Naive B cell (primary cell): ENCODE measurements at regions not wholly inside any gene's neighbourhood (a gene's known extent, or its start where the extent isn't known, plus 50 kb on each side); places are given as distances from the start of the nearest gene placed in this dataset.

Experiments used
- ATAC-seq, 2 donors: fragments of 150-1000 bp; cut with Tn5 transposase; 2 replicates each; pipeline ENCODE4 v1.10.0; 2021; ENCODE audit warnings: low read depth in 2 of 2, mild to moderate bottlenecking in 2 of 2, moderate library complexity in 2 of 2
- DNase-seq: peaks from one replicate; pipeline ENCODE4 v3.0.0; 2022
- H3K27ac Mint-ChIP-seq, 6 donors: one replicate each; pipeline ENCODE4 v1.8.0; 2020 to 2022; ENCODE audit warnings: mild to moderate bottlenecking in 6 of 6, mixed read lengths in 6 of 6, moderate library complexity in 5 of 6, inconsistent platforms in 2 of 6
- H3K27me3 Mint-ChIP-seq, 3 donors: one replicate each; pipeline ENCODE4 v1.8.0; 2021 to 2022; ENCODE audit warnings: mixed read lengths in 3 of 3, mild to moderate bottlenecking in 1 of 3
- H3K36me3 Mint-ChIP-seq, 2 donors: one replicate each; pipeline ENCODE4 v1.8.0; 2020 to 2022; ENCODE audit warnings: mixed read lengths in 2 of 2, inconsistent platforms in 1 of 2, mild to moderate bottlenecking in 1 of 2
- H3K4me1 Mint-ChIP-seq, 3 donors: one replicate each; pipeline ENCODE4 v1.8.0; 2020 to 2022; ENCODE audit warnings: mixed read lengths in 3 of 3, inconsistent platforms in 1 of 3, mild to moderate bottlenecking in 1 of 3, moderate library complexity in 1 of 3
- H3K4me3 Mint-ChIP-seq, 8 donors: one replicate each; pipeline ENCODE4 v1.8.0; 2020 to 2022; ENCODE audit warnings: mild to moderate bottlenecking in 8 of 8, mixed read lengths in 8 of 8, moderate library complexity in 8 of 8, inconsistent platforms in 2 of 8
- H3K9me3 Mint-ChIP-seq, 7 donors: one replicate each; pipeline ENCODE4 v1.8.0; 2020 to 2022; ENCODE audit warnings: mixed read lengths in 7 of 7, mild to moderate bottlenecking in 5 of 7, inconsistent platforms in 2 of 7, moderate library complexity in 1 of 7

DNA sequence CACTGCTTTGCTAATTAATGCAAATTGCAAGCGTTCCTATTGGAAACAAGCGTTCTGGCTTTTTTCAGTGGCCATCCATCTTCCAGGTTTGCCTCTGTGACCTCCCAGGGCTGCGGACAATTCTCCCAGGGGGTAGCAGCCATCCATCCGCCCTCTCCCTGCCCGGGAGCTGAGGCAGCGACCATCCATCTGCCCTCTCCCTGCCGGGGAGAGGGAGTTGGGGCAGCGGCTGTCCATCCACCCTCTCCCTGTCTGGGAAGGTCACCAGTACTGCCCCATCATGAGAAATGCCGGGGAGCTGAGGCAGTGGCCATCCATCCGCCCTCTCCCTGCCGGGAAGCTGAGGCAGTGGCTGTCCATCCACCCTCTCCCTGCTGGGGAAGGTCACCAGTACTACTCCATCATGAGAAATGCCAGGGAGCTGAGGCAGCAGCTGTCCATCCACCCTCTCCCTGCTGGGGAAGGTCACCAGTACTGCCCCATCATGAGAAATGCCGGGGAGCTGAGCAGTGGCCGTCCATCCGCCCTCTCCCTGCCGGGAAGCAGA lies 394.7 kb downstream of the BRD1 start:
- ATAC-seq (no peak), DNase-seq (no peak)
- peaks cover 0 to 11% of the 10 kb centered on the region in 2 donors for H3K36me3 Mint-ChIP-seq
- H3K4me3 Mint-ChIP-seq = no peak overlapping the region
- no peak overlapping the region for H3K27ac Mint-ChIP-seq
- H3K9me3 Mint-ChIP-seq = peaks cover 0 to 13% (median 3%) of the 10 kb centered on the region in 7 donors
- peaks cover 0 to 4% (median 2%) of the 10 kb centered on the region in 3 donors for H3K27me3 Mint-ChIP-seq
- peaks cover 0 to 2% (median 0%) of the 10 kb centered on the region in 3 donors for H3K4me1 Mint-ChIP-seq

DNA sequence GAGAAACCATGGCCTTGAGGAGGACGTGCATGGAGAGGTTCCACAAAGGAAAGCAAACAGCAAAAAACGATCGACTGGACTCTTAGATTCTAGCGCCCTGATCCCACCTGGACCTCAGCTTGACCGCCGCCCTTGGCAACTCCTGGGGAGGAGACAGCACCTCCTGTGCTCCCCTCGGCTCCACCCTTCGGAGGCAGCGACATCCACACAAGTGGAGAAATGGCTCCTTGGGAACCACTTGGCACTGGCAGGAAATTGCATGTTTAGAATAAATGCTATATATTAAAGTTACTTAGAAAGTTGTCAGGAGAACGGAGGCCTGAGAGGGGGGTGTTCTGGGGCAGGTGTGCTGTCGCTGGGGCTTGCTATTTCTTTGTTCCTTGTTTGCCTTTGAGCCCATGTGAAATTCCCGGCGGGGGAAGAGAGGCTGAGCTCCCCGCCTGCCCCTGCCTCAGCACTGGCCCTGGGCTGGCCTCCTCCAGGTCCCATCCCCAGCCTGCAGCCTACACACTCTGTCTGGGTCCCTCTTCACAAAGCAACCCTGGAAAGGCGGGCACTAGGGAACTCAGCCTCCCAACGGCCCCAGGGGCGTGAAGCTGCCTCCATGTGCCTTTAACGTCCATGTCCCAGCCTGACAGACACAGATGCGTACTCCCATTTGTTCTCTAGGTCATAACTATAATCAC lies 395.3 kb downstream of the BRD1 start:
- Mint-ChIP-seq H3K4me1 (peaks cover 0 to 4% (median 0%) of the 10 kb centered on the region in 3 donors), H3K4me3 (no peak overlapping the region), H3K27me3 (peaks cover 0 to 8% (median 4%) of the 10 kb centered on the region in 3 donors), H3K27ac (no peak overlapping the region), H3K36me3 (peaks cover 0 to 11% of the 10 kb centered on the region in 2 donors), H3K9me3 (peaks cover 0 to 13% (median 3%) of the 10 kb centered on the region in 7 donors)
- ATAC-seq (no peak), DNase-seq (no peak)

DNA sequence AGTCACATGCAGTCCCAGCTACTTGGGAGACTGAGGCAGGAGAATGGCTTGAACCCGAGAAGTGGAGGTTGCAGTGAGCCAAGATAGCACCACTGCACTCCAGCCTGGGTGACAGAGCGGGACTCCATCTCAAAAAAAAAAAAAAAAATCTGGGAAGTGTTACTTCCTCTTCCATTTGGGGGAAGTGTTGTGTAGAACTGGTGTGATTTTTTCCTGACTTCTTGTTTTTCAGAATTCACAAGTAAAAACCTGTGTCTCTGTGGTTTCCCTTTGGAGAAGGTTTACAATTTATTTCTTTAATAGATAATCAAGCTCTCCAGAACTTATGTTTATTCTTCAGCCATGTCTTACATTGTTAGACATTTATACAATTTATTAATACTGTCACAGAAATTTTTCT lies 396.1 kb downstream of the BRD1 start:
- DNase-seq (no peak), ATAC-seq (no peak)
- H3K27ac Mint-ChIP-seq = no peak overlapping the region
- peaks cover 0 to 4% (median 0%) of the 10 kb centered on the region in 3 donors for H3K4me1 Mint-ChIP-seq
- peaks cover 0 to 3% of the 10 kb centered on the region in 2 donors for H3K36me3 Mint-ChIP-seq
- H3K9me3 Mint-ChIP-seq = peaks cover 0 to 13% (median 3%) of the 10 kb centered on the region in 7 donors
- H3K4me3 Mint-ChIP-seq = no peak overlapping the region
- H3K27me3 Mint-ChIP-seq = peaks cover 0 to 8% (median 0%) of the 10 kb centered on the region in 3 donors

DNA sequence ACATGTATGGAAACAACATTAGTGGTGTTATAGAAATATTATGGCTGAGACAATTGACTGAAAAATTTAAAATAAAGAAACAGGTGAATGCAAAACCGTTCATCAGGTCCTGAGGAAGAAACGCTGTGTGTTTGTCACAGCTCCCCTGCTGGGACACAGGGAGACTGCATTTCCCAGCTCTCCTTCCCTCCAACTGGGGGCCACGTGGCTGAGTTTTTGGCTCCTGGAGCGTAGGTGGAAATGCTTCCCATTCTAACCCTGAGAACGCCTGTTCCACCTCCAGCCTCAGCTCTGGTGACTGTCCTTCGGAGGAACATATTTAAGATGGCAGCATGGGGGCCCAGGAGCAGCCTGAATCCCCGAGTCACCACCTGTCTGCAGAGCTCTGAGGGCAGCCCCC lies 398.6 kb downstream of the BRD1 start:
- ATAC-seq (no peak), DNase-seq (no peak)
- H3K9me3 Mint-ChIP-seq = peaks cover 0 to under 1% (median 0%) of the 10 kb centered on the region in 7 donors
- H3K4me1 Mint-ChIP-seq = peaks cover 0 to 4% (median 0%) of the 10 kb centered on the region in 3 donors
- no peak overlapping the region for H3K4me3 Mint-ChIP-seq
- H3K36me3 Mint-ChIP-seq = no peaks in the 10 kb centered on the region
- H3K27me3 Mint-ChIP-seq = peaks cover 0 to 8% (median 0%) of the 10 kb centered on the region in 3 donors
- no peak overlapping the region for H3K27ac Mint-ChIP-seq

DNA sequence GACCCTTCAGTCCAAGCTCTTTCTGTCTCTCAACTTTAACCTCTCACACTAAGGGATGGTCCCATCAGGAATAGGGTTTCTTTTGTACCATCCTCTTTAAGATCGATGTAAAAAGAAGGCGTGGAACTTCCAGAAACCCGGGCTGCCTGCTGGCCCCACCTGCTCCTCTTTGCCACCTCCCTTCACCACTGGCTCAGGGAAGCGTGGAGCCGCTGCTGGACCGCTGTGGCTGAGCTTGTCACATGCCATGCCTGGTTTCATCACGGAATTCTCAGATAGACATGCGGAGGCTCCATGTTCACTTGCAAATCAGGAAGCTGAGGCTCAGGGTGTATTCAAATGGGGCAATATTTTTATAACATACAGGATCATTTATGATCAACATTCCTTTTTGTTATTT lies 399.7 kb downstream of the BRD1 start:
- no peak for ATAC-seq
- no peak overlapping the region for H3K27ac Mint-ChIP-seq
- no peak overlapping the region for H3K4me3 Mint-ChIP-seq

DNA sequence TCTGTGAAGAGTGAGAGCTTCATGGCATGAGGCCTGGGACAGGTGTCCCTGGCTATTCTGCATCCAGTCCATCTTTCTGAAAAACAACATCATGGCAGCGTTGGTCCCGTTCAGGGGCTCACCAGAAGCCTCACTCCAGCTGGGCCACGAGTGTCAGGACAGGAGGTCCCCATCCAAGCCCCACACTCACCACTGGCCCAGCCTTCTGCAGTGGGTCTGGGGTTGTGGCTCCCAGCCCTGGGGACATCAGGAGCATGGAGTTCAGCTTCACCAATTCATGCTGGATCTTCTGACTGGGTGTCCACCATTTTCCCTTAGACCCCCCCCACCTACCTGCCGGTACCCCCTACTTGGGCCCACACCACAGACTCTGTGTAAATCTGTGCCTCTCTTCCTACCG lies 400.3 kb downstream of the BRD1 start:
- Mint-ChIP-seq H3K9me3 (peaks cover 0 to 3% (median 0%) of the 10 kb centered on the region in 7 donors), H3K4me3 (no peak overlapping the region), H3K36me3 (no peaks in the 10 kb centered on the region), H3K4me1 (peaks cover 0 to 4% (median 0%) of the 10 kb centered on the region in 3 donors), H3K27me3 (peaks cover 0 to 8% (median 0%) of the 10 kb centered on the region in 3 donors), H3K27ac (peak overlapping the region in 1 of 6 donors; percentile 33)
- ATAC-seq (no peak), DNase-seq (no peak)

More for the DNA sequence above, 399.7 kb downstream of the BRD1 start:
- Mint-ChIP-seq H3K4me1 (peaks cover 0 to 4% (median 0%) of the 10 kb centered on the region in 3 donors), H3K36me3 (no peaks in the 10 kb centered on the region), H3K27me3 (peaks cover 0 to 8% (median 0%) of the 10 kb centered on the region in 3 donors), H3K9me3 (no peaks in the 10 kb centered on the region)
- no peak for DNase-seq

DNA sequence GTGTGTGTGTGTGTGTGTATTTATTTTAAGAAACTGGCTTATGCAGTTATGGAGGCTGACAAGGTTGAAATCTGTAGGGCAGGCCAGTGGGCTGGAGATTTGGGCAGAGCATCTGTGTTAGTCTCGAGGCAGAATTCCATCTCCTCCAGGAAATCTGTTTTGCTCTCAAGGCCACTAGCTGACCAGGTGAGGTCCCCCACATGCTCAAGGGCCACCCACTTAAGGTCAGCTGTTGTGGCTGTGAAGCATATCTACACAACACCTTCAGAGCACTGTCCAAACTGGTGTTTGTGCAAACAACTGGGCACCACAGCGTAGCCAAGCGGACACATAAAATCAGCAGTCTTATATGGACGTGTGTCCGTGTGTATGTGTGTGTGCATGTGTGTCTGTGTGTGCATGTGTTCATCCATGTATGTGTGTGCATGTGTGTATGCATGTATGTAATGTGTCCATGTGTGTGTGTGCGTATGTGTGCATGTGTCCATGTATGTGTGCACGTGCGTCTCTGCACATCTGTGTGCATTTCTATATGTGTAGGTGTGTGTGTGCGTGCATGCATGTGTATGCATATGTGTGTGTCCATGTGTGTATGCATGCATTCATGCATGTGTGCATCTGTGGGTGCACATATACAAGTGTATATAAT lies 400.9 kb downstream of the BRD1 start:
- H3K9me3 Mint-ChIP-seq = peaks cover 0 to 3% (median 0%) of the 10 kb centered on the region in 7 donors

DNA sequence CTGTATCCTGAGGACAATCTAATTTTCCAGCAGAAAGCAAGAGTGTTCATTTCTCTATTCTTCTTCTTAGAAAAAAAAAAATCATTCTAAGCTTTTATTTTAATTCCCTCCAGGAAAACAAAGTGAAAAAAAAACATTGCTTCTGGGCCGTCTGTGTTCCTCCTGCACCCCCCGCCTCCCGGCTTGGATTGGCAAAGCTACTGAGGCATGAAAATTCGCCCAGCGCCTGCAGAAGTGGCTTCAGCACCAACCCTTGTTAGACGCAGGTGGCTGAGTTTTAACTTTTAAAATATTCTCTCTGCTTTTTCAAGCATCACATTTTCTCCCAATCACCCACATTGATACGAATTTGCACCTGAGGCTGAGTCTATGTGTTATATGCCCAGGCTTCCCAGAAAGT lies 401.6 kb downstream of the BRD1 start:
- Mint-ChIP-seq H3K27ac (no peak overlapping the region), H3K9me3 (peaks cover 0 to 6% (median 4%) of the 10 kb centered on the region in 7 donors), H3K4me1 (peaks cover 0 to 4% (median 0%) of the 10 kb centered on the region in 3 donors), H3K36me3 (peaks cover 0 to under 1% of the 10 kb centered on the region in 2 donors), H3K4me3 (no peak overlapping the region), H3K27me3 (peaks cover 0 to 8% (median 0%) of the 10 kb centered on the region in 3 donors)
- DNase-seq (no peak), ATAC-seq (no peak)

More for the DNA sequence above, 400.9 kb downstream of the BRD1 start:
- peak overlapping the region in 1 of 6 donors; percentile 33 for H3K27ac Mint-ChIP-seq
- H3K4me3 Mint-ChIP-seq = no peak overlapping the region
- H3K36me3 Mint-ChIP-seq = no peaks in the 10 kb centered on the region
- DNase-seq (no peak), ATAC-seq (no peak)
- peaks cover 0 to 8% (median 0%) of the 10 kb centered on the region in 3 donors for H3K27me3 Mint-ChIP-seq
- peaks cover 0 to 4% (median 0%) of the 10 kb centered on the region in 3 donors for H3K4me1 Mint-ChIP-seq

DNA sequence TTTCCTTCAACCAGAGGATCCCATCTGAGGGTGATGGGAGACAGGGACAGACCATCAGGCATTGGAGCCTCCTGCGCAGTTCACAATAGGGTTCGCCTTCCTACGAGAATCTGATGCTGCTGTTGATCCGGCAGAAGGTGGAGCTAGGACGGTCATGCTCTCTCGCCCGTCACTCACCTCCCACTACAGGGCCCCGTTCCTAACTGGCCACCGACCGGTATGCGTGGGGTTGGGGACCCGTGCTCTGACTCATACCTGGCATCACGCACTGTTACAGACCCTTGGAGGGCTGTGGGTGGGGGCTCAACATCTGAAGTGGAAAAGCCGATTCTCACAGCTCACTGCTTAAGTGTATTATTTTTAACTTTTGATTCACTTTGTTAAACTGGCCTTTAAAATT lies 402.3 kb downstream of the BRD1 start:
- Mint-ChIP-seq H3K27me3 (peaks cover 0 to 8% (median 0%) of the 10 kb centered on the region in 3 donors), H3K27ac (no peak overlapping the region), H3K36me3 (peaks cover 0 to 7% of the 10 kb centered on the region in 2 donors), H3K4me1 (peaks cover 0 to 4% (median 0%) of the 10 kb centered on the region in 3 donors), H3K4me3 (no peak overlapping the region), H3K9me3 (peaks cover 5 to 13% (median 10%) of the 10 kb centered on the region in 7 donors)
- no peak for ATAC-seq
- DNase-seq = no peak

DNA sequence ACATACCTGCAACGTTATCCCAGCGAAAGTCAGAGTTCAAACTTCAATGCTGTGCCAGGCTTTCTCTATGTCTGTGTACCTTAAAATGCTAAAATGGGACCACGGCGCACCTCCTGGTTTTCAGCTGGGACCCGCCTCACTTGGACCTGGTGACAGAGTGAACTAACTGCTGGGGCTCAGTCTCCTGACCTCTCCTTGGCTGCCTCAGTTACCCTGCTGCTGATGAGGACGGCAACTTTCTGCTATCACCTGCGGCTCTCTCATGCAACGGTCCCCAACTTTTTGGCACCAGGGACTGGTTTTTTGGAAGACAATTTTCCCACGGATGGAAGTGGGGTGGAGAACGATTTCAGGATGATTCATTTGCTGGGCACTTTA lies 402.8 kb downstream of the BRD1 start:
- Mint-ChIP-seq H3K27ac (peak overlapping the region in 2 of 6 donors; percentile 16 to 22), H3K4me1 (peaks cover 0 to 4% (median 0%) of the 10 kb centered on the region in 3 donors), H3K4me3 (peak overlapping the region in 1 of 8 donors; percentile 29), H3K36me3 (peaks cover 0 to 7% of the 10 kb centered on the region in 2 donors), H3K27me3 (peaks cover 0 to 8% (median 0%) of the 10 kb centered on the region in 3 donors), H3K9me3 (peaks cover 5 to 15% (median 11%) of the 10 kb centered on the region in 7 donors)
- no peak for ATAC-seq
- no peak for DNase-seq

DNA sequence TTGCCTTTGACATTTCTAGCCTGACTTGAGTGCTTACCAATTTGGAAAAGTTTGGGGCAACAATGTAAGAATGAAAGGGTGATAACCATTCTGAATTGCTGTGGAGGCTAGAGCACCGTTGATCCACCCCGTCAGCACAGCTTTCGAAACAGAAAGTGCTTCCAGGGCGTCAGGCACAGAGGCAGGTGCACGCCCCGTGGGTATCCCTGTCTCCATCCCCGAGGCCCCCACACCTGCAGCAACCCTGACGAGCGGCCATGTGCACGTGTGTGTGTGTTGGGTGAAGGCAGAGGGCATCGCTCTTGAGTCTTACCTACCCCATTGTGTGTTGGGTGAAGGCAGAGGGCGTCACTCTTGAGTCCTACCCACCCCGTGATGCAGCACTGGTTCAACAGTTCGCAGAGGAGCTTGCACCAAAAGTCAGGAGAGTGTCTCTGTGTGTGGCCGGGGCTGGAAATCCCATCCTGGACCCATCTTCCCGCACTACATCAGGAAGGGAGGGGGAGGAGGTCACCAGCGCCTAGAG lies 404.5 kb downstream of the BRD1 start:
- ATAC-seq (no peak), DNase-seq (no peak)
- Mint-ChIP-seq H3K4me3 (peak overlapping the region in 1 of 8 donors; percentile 35), H3K4me1 (peaks cover 0 to 4% (median 0%) of the 10 kb centered on the region in 3 donors), H3K36me3 (peaks cover 0 to 7% of the 10 kb centered on the region in 2 donors), H3K27me3 (peaks cover 0 to 8% (median 0%) of the 10 kb centered on the region in 3 donors), H3K27ac (no peak overlapping the region), H3K9me3 (peaks cover 5 to 16% (median 13%) of the 10 kb centered on the region in 7 donors)

DNA sequence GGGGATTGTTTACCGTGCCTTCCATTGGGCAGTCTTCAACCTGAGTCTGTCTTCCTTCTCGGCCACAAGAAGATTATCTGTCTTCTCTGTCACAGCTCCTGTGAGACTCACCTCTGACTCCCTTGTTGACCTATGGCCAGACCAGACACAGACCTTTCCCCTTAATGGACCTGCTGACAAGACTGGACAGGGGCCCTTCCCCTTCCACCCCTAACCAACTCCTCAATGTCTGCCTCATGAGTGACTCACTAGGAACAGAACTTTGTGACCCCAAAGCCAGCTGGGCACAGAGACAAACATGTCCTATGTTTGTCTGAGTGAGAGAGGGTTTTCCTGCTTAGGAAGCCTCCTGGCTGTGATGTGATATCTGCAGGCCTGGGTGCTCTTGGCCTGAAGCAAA lies 405.0 kb downstream of the BRD1 start:
- Mint-ChIP-seq H3K27me3 (peaks cover 0 to 4% (median 0%) of the 10 kb centered on the region in 3 donors), H3K9me3 (peaks cover 5 to 16% (median 13%) of the 10 kb centered on the region in 7 donors), H3K4me1 (peaks cover 0 to under 1% (median 0%) of the 10 kb centered on the region in 3 donors), H3K4me3 (no peak overlapping the region), H3K36me3 (peaks cover 0 to 7% of the 10 kb centered on the region in 2 donors), H3K27ac (peak overlapping the region in 1 of 6 donors; percentile 87)
- DNase-seq (no peak), ATAC-seq (no peak)

DNA sequence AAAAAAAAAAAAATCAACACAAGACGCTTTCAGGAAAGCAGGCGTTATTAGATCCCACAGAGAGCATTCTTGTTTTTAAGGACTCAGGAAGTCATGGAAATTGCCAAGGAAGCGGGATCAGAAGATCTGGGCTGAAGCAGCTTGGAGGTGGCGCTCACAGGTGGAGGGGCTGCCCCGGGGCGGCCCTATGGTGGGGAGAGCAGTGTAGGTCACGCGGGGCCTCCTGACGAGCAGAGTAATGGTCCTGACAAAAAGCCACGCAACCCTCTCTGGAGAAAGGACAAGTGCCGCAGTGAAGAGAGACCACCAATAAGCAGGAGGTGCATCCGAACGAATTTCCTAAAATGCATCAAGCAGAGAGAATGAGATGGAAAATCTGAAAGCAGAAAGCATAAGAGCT lies 407.0 kb downstream of the BRD1 start:
- Mint-ChIP-seq H3K9me3 (peaks cover 5 to 16% (median 13%) of the 10 kb centered on the region in 7 donors), H3K4me3 (no peak overlapping the region), H3K36me3 (peaks cover 0 to 7% of the 10 kb centered on the region in 2 donors), H3K4me1 (no peaks in the 10 kb centered on the region), H3K27me3 (no peaks in the 10 kb centered on the region), H3K27ac (no peak overlapping the region)
- no peak for DNase-seq
- ATAC-seq = no peak
